ENCODE measurements at regions not wholly inside any gene's neighbourhood (a gene's known extent, or its start where the extent isn't known, plus 50 kb on each side); places are given as distances from the start of the nearest gene placed in this dataset.
A peak's percentile ranks its signal among the peaks of the same experiment; 100 is the strongest.

- peak in 1 of 4 donors; percentile 70 for ATAC-seq
- H3K4me1 ChIP-seq, result peaks cover 5% of the 10 kb centered on the region
- no peaks in the 10 kb centered on the region for H3K36me3 ChIP-seq (ENCODE audit: insufficient read depth in 1 of 2, low read depth in 1 of 2)
- peak; percentile 58 for TF ChIP-seq CTCF (IDR thresholded peaks at IDR 0.05)
- H3K4me3 ChIP-seq, result no peak overlapping the region
- no peaks in the 10 kb centered on the region for H3K9me3 ChIP-seq
- DNase-seq, result no peak
- H3K27me3 ChIP-seq (ENCODE audit: insufficient read depth in 3 of 3, low read length in 2 of 3), result no peaks in the 10 kb centered on the region
- no peak overlapping the region for H3K27ac ChIP-seq
- intact Hi-C loops (cut with DNase I), result loop anchor here (5.0 to 10.0 kb wide), 9 partner anchors 270 to 1485 kb away; no protein-coding TSS in a partner anchor
These were observed 655.4 kb downstream of the LTN1 start for GRCh38 chr21:28337315-28337714.

GRCh38 chr21:28336314-28336713 lies 656.4 kb downstream of the LTN1 start:
- Histone ChIP-seq H3K27me3 (ENCODE audit: insufficient read depth in 3 of 3, low read length in 2 of 3) (no peaks in the 10 kb centered on the region), H3K4me1 (peaks cover 5% of the 10 kb centered on the region), H3K36me3 (ENCODE audit: insufficient read depth in 1 of 2, low read depth in 1 of 2) (no peaks in the 10 kb centered on the region), H3K27ac (no peak overlapping the region), H3K9me3 (no peaks in the 10 kb centered on the region), H3K4me3 (no peak overlapping the region)
- intact Hi-C loops (cut with DNase I), result loop anchor here (5.0 to 10.0 kb wide), 9 partner anchors 269 to 1484 kb away; no protein-coding TSS in a partner anchor
- ATAC-seq, result peak in 3 of 4 donors; percentile 38 to 69 (median 43)
- DNase-seq, result no peak
- 0 to 12% (median 3%) methylated on average over 3 of the region's 3 CpGs for WGBS, 3 donors
- peak; percentile 61 for TF ChIP-seq CTCF (IDR thresholded peaks at IDR 0.05)

- no peaks in the 10 kb centered on the region for H3K9me3 ChIP-seq
- no peak overlapping the region for H3K27ac ChIP-seq
- no peak overlapping the region for H3K4me3 ChIP-seq
- no peak for ATAC-seq
- DNase-seq, result no peak
- no peaks in the 10 kb centered on the region for H3K27me3 ChIP-seq (ENCODE audit: insufficient read depth in 3 of 3, low read length in 2 of 3)
- peaks cover 5% of the 10 kb centered on the region for H3K4me1 ChIP-seq
- intact Hi-C loops (cut with DNase I), result loop anchor here (10.0 kb wide), 3 partner anchors 270 to 410 kb away; no protein-coding TSS in a partner anchor
- no peak for TF ChIP-seq CTCF (IDR thresholded peaks at IDR 0.05)
- no peaks in the 10 kb centered on the region for H3K36me3 ChIP-seq (ENCODE audit: insufficient read depth in 1 of 2, low read depth in 1 of 2)
- 63 to 87% (median 78%) methylated on average over 2 of the region's 2 CpGs for WGBS, 3 donors
These were observed 658.3 kb downstream of the LTN1 start for GRCh38 chr21:28334407-28334806.

- intact Hi-C loops (cut with DNase I), result loop anchor here (10.0 kb wide), 3 partner anchors 269 to 411 kb away; no protein-coding TSS in a partner anchor
- H3K27ac ChIP-seq, result no peak overlapping the region
- DNase-seq (no peak), ATAC-seq (no peak)
- H3K4me3 ChIP-seq, result no peak overlapping the region
- no peak for TF ChIP-seq CTCF (IDR thresholded peaks at IDR 0.05)
- WGBS, 3 donors, result 80 to 84% (median 81%) methylated on average over 3 of the region's 3 CpGs
- H3K4me1 ChIP-seq, result peaks cover 5% of the 10 kb centered on the region
- H3K27me3 ChIP-seq (ENCODE audit: insufficient read depth in 3 of 3, low read length in 2 of 3), result no peaks in the 10 kb centered on the region
- H3K9me3 ChIP-seq, result no peaks in the 10 kb centered on the region
- no peaks in the 10 kb centered on the region for H3K36me3 ChIP-seq (ENCODE audit: insufficient read depth in 1 of 2, low read depth in 1 of 2)
These were observed 659.0 kb downstream of the LTN1 start for GRCh38 chr21:28333578-28334075.

- no peaks in the 10 kb centered on the region for H3K9me3 ChIP-seq
- no peak for TF ChIP-seq CTCF (IDR thresholded peaks at IDR 0.05)
- intact Hi-C loops (cut with DNase I), result loop anchor here (10.0 kb wide), 3 partner anchors 268 to 412 kb away; no protein-coding TSS in a partner anchor
- WGBS, 3 donors, result 32 to 56% (median 35%) methylated on average over 1 of the region's 1 CpG
- H3K36me3 ChIP-seq (ENCODE audit: insufficient read depth in 1 of 2, low read depth in 1 of 2), result no peaks in the 10 kb centered on the region
- DNase-seq (no peak), ATAC-seq (no peak)
- H3K27me3 ChIP-seq (ENCODE audit: insufficient read depth in 3 of 3, low read length in 2 of 3), result no peaks in the 10 kb centered on the region
- no peak overlapping the region for H3K27ac ChIP-seq
- H3K4me3 ChIP-seq, result no peak overlapping the region
- H3K4me1 ChIP-seq, result peaks cover 5% of the 10 kb centered on the region
These were observed 659.9 kb downstream of the LTN1 start for GRCh38 chr21:28332796-28333195.

Data from psoas muscle (tissue), 7 donors.